ENCODE measurements at regions not wholly inside any gene's neighbourhood (a gene's known extent, or its start where the extent isn't known, plus 50 kb on each side); places are given as distances from the start of the nearest gene placed in this dataset.

- Histone ChIP-seq H3K27me3 (replicated peaks; ENCODE audit: insufficient read depth, low read depth, low read length, poor library complexity) (no peaks in the 10 kb centered on the region), H3K9me3 (ENCODE audit: low read depth, low read length, poor library complexity, severe bottlenecking) (no peaks in the 10 kb centered on the region), H3K4me1 (ENCODE audit: insufficient read depth, low read length, poor library complexity, severe bottlenecking) (peaks cover 47% of the 10 kb centered on the region), H3K27ac (ENCODE audit: low read depth, low read length, poor library complexity, severe bottlenecking) (peak overlapping the region; percentile 24), H3K4me3 (ENCODE audit: low read depth, low read length, poor library complexity, severe bottlenecking) (no peak overlapping the region), H3K36me3 (ENCODE audit: insufficient read depth, low read length, poor library complexity, severe bottlenecking) (no peaks in the 10 kb centered on the region)
- TF ChIP-seq CTCF (conservative IDR thresholded peaks at IDR 0.05; ENCODE audit: low read depth, low read length): no peak
- no peak for TF ChIP-seq EZH2 (IDR thresholded peaks at IDR 0.05; ENCODE audit: borderline replicate concordance, low read depth, low read length, poor library complexity, severe bottlenecking)
- ChIA-PET CTCF (no interaction called here), POLR2A (ENCODE audit: low non-redundant PET) (no interaction called here)
- no peak for DNase-seq (ENCODE audit: low spot score)
- no TSS peak for BruUV-seq (replicated peaks)
- intact Hi-C loops (cut with micrococcal nuclease; ENCODE audit: unreplicated experiment): no loop called here
Observed at GRCh38 chr11:126140201-126140925, 71.1 kb downstream of the RPUSD4 start.

- ChIA-PET CTCF (interaction anchor here (0.6 kb wide), 1 partner anchor 40 kb away, joined by 4 read pairs; no protein-coding TSS in a partner anchor), POLR2A (ENCODE audit: low non-redundant PET) (interaction anchor here (0.6 kb wide), 1 partner anchor 43 kb away, joined by 4 read pairs; no protein-coding TSS in a partner anchor)
- peak; percentile 72 for DNase-seq (ENCODE audit: low spot score)
- no peak for TF ChIP-seq EZH2 (IDR thresholded peaks at IDR 0.05; ENCODE audit: borderline replicate concordance, low read depth, low read length, poor library complexity, severe bottlenecking)
- no peak for TF ChIP-seq CTCF (conservative IDR thresholded peaks at IDR 0.05; ENCODE audit: low read depth, low read length)
- intact Hi-C loops (cut with micrococcal nuclease; ENCODE audit: unreplicated experiment): no loop called here
- Histone ChIP-seq H3K27ac (ENCODE audit: low read depth, low read length, poor library complexity, severe bottlenecking) (peak overlapping the region; percentile 31), H3K4me3 (ENCODE audit: low read depth, low read length, poor library complexity, severe bottlenecking) (no peak overlapping the region), H3K36me3 (ENCODE audit: insufficient read depth, low read length, poor library complexity, severe bottlenecking) (no peaks in the 10 kb centered on the region), H3K27me3 (replicated peaks; ENCODE audit: insufficient read depth, low read depth, low read length, poor library complexity) (no peaks in the 10 kb centered on the region), H3K4me1 (ENCODE audit: insufficient read depth, low read length, poor library complexity, severe bottlenecking) (peaks cover 57% of the 10 kb centered on the region), H3K9me3 (ENCODE audit: low read depth, low read length, poor library complexity, severe bottlenecking) (no peaks in the 10 kb centered on the region)
- BruUV-seq (replicated peaks): no TSS peak
Observed at GRCh38 chr11:126139111-126140091, 72.0 kb downstream of the RPUSD4 start.

GRCh38 chr11:126138636-126139035, 72.8 kb downstream of the RPUSD4 start:
- no peak for DNase-seq (ENCODE audit: low spot score)
- no peaks in the 10 kb centered on the region for H3K27me3 ChIP-seq (replicated peaks; ENCODE audit: insufficient read depth, low read depth, low read length, poor library complexity)
- ChIA-PET CTCF (interaction anchor here (0.6 kb wide), 1 partner anchor 40 kb away, joined by 4 read pairs; no protein-coding TSS in a partner anchor), POLR2A (ENCODE audit: low non-redundant PET) (no interaction called here)
- no TSS peak for BruUV-seq (replicated peaks)
- H3K36me3 ChIP-seq (ENCODE audit: insufficient read depth, low read length, poor library complexity, severe bottlenecking): no peaks in the 10 kb centered on the region
- no peak overlapping the region for H3K4me3 ChIP-seq (ENCODE audit: low read depth, low read length, poor library complexity, severe bottlenecking)
- no peaks in the 10 kb centered on the region for H3K9me3 ChIP-seq (ENCODE audit: low read depth, low read length, poor library complexity, severe bottlenecking)
- intact Hi-C loops (cut with micrococcal nuclease; ENCODE audit: unreplicated experiment): no loop called here
- TF ChIP-seq EZH2 (IDR thresholded peaks at IDR 0.05; ENCODE audit: borderline replicate concordance, low read depth, low read length, poor library complexity, severe bottlenecking) (no peak), CTCF (conservative IDR thresholded peaks at IDR 0.05; ENCODE audit: low read depth, low read length) (no peak)
- peaks cover 65% of the 10 kb centered on the region for H3K4me1 ChIP-seq (ENCODE audit: insufficient read depth, low read length, poor library complexity, severe bottlenecking)
- H3K27ac ChIP-seq (ENCODE audit: low read depth, low read length, poor library complexity, severe bottlenecking): no peak overlapping the region

All from A673 (cell line).